Caco-2 (cell line): ENCODE measurements at regions not wholly inside any gene's neighbourhood (a gene's known extent, or its start where the extent isn't known, plus 50 kb on each side); places are given as distances from the start of the nearest gene placed in this dataset.

Experiments
- BruUV-seq: library from RNA; stranded (reverse); fragments of 400-500 nt; replicated peaks from 2 replicates; lab custom pipeline; 2021; lab: Mats Ljungman, UMichigan
- CTCF ChIA-PET: fragments of 300-600 bp; sonication (Branson Sonifier 250); formaldehyde crosslinking; loops from one replicate; lab custom pipeline; 2022; ENCODE audit warnings: antibody characterized with exemption; lab: Charles Lee
- POLR2A ChIA-PET: fragments of 300-600 bp; sonication (Branson Sonifier 250); formaldehyde crosslinking; loops from one replicate; lab custom pipeline; 2022; ENCODE audit warnings: antibody characterized with exemption; lab: Charles Lee
- DNase-seq, 2 experiments: peaks; one replicate each; pipeline versions ENCODE4 v3.0.0 to v3.0.0-alpha.2; 2020 to 2022
- H3K27me3 ChIP-seq: replicated peaks from 2 replicates; pipeline ENCODE4 v1.6.0; 2011; ENCODE audit warnings: low read length; ENCODE audit not compliant: control insufficient read depth, insufficient read depth
- H3K36me3 ChIP-seq: 2 replicates; pipeline ENCODE4 v1.5.1; 2011; ENCODE audit warnings: low read length; ENCODE audit not compliant: control insufficient read depth, insufficient read depth
- H3K4me1 ChIP-seq: fragments of 250-450 bp; sonication (Bioruptor Pico); 2 replicates; pipeline ENCODE4 v1.5.1; 2020; ENCODE audit warnings: mild to moderate bottlenecking
- H3K4me3 ChIP-seq: 2 replicates; pipeline ENCODE4 v1.5.1; 2011; ENCODE audit warnings: low read depth, mild to moderate bottlenecking, control low read depth, low read length
- H3K9me3 ChIP-seq: fragments of 250-450 bp; sonication (Bioruptor Pico); 2 replicates; pipeline ENCODE4 v1.5.1; 2020; ENCODE audit warnings: mild to moderate bottlenecking, moderate library complexity
- H3K27ac Mint-ChIP-seq: one replicate; pipeline ENCODE4 v1.8.0; 2022; ENCODE audit warnings: mixed read lengths; ENCODE audit not compliant: unreplicated experiment
- H3K27me3 Mint-ChIP-seq: one replicate; pipeline ENCODE4 v1.8.0; 2022; ENCODE audit warnings: mixed read lengths; ENCODE audit not compliant: insufficient read depth, unreplicated experiment
- H3K36me3 Mint-ChIP-seq: one replicate; pipeline ENCODE4 v1.8.0; 2022; ENCODE audit warnings: mild to moderate bottlenecking, mixed read lengths; ENCODE audit not compliant: insufficient read depth, unreplicated experiment
- H3K4me1 Mint-ChIP-seq: one replicate; pipeline ENCODE4 v1.8.0; 2022; ENCODE audit warnings: low read depth, mixed read lengths; ENCODE audit not compliant: unreplicated experiment
- H3K4me3 Mint-ChIP-seq: one replicate; pipeline ENCODE4 v1.8.0; 2022; ENCODE audit warnings: mild to moderate bottlenecking, moderate library complexity, mixed read lengths; ENCODE audit not compliant: unreplicated experiment
- H3K9me3 Mint-ChIP-seq: one replicate; pipeline ENCODE4 v1.8.0; 2022; ENCODE audit warnings: mixed read lengths; ENCODE audit not compliant: unreplicated experiment
- CTCF ChIP-seq, 2 experiments: fragments of 200-600 bp in 1 of 2; IDR thresholded peaks; 1 replicate in 1 of 2; 2 replicates in 1 of 2; pipeline versions ENCODE4 v1.5.1 to v1.8.0; 2011 to 2022; ENCODE audit warnings: antibody characterized with exemption in 1 of 2, control low read depth in 1 of 2, inconsistent platforms in 1 of 2, low read depth in 1 of 2, low read length in 1 of 2, mild to moderate bottlenecking in 1 of 2, moderate library complexity in 1 of 2; ENCODE audit not compliant: insufficient read depth in 1 of 2, severe bottlenecking in 1 of 2, unreplicated experiment in 1 of 2
- intact Hi-C: fragments of 100-400 bp; cut with micrococcal nuclease; formaldehyde crosslinking; loops from one replicate; pipeline ENCODE4 v1.10.0; 2022; ENCODE audit not compliant: unreplicated experiment

GRCh38 chr5:56426693-56427092 lies 193.6 kb upstream of the ANKRD55 start:
- TF ChIP-seq CTCF (IDR thresholded peaks at IDR 0.05; ENCODE audit: insufficient read depth in 1 of 2, low read depth in 1 of 2, low read length in 1 of 2, severe bottlenecking in 1 of 2, unreplicated experiment in 1 of 2): no peak
- H3K36me3 ChIP-seq: no peaks in the 10 kb centered on the region
- CTCF ChIA-PET: no interaction called here
- H3K27me3 ChIP-seq: no peaks in the 10 kb centered on the region
- Mint-ChIP-seq H3K4me3 (no peak overlapping the region), H3K27ac (no peak overlapping the region), H3K4me1 (peaks cover 13% of the 10 kb centered on the region), H3K9me3 (peaks cover 13% of the 10 kb centered on the region), H3K36me3 (peaks cover 7% of the 10 kb centered on the region), H3K27me3 (no peaks in the 10 kb centered on the region)
- no TSS peak for BruUV-seq
- no peak overlapping the region for H3K4me3 ChIP-seq
- no peak for DNase-seq
- POLR2A ChIA-PET: no interaction called here
- intact Hi-C loops: no loop called here
- H3K4me1 ChIP-seq: peaks cover 14% of the 10 kb centered on the region
- peaks cover 16% of the 10 kb centered on the region for H3K9me3 ChIP-seq

- no peak for TF ChIP-seq CTCF (IDR thresholded peaks at IDR 0.05; ENCODE audit: insufficient read depth in 1 of 2, low read depth in 1 of 2, low read length in 1 of 2, severe bottlenecking in 1 of 2, unreplicated experiment in 1 of 2)
- POLR2A ChIA-PET: no interaction called here
- H3K9me3 ChIP-seq: peaks cover 52% of the 10 kb centered on the region
- Mint-ChIP-seq H3K4me3 (no peak overlapping the region), H3K4me1 (peaks cover 25% of the 10 kb centered on the region), H3K27me3 (no peaks in the 10 kb centered on the region), H3K36me3 (peaks cover 7% of the 10 kb centered on the region), H3K27ac (peak overlapping the region; percentile 60), H3K9me3 (peaks cover 52% of the 10 kb centered on the region)
- H3K4me3 ChIP-seq: no peak overlapping the region
- no peaks in the 10 kb centered on the region for H3K27me3 ChIP-seq
- DNase-seq: peak; percentile 75 to 78
- intact Hi-C loops: no loop called here
- H3K4me1 ChIP-seq: peaks cover 29% of the 10 kb centered on the region
- CTCF ChIA-PET: interaction anchor here (0.6 kb wide), 1 partner anchor 156 kb away, joined by 4 read pairs; no protein-coding TSS in a partner anchor
- H3K36me3 ChIP-seq: no peaks in the 10 kb centered on the region
- BruUV-seq: no TSS peak
Observed at GRCh38 chr5:56422076-56422762, 189.1 kb upstream of the ANKRD55 start.

- ChIA-PET CTCF (no interaction called here), POLR2A (no interaction called here)
- Mint-ChIP-seq H3K27me3 (no peaks in the 10 kb centered on the region), H3K4me1 (peaks cover 28% of the 10 kb centered on the region), H3K36me3 (peaks cover 7% of the 10 kb centered on the region), H3K27ac (peak overlapping the region; percentile 60), H3K9me3 (peaks cover 53% of the 10 kb centered on the region), H3K4me3 (no peak overlapping the region)
- no peak for DNase-seq
- no peak for TF ChIP-seq CTCF (IDR thresholded peaks at IDR 0.05; ENCODE audit: insufficient read depth in 1 of 2, low read depth in 1 of 2, low read length in 1 of 2, severe bottlenecking in 1 of 2, unreplicated experiment in 1 of 2)
- H3K9me3 ChIP-seq: peaks cover 52% of the 10 kb centered on the region
- peaks cover 37% of the 10 kb centered on the region for H3K4me1 ChIP-seq
- no peaks in the 10 kb centered on the region for H3K27me3 ChIP-seq
- intact Hi-C loops: no loop called here
- no peaks in the 10 kb centered on the region for H3K36me3 ChIP-seq
- BruUV-seq: no TSS peak
- no peak overlapping the region for H3K4me3 ChIP-seq
Observed at GRCh38 chr5:56421246-56422075, 188.3 kb upstream of the ANKRD55 start.
